ENCODE measurements at regions not wholly inside any gene's neighbourhood (a gene's known extent, or its start where the extent isn't known, plus 50 kb on each side); places are given as distances from the start of the nearest gene placed in this dataset.

GRCh38 chr5:15346738-15347137, 153.2 kb upstream of the FBXL7 start:
- DNase-seq (ENCODE audit: extremely low spot score), result no peak
- WGBS, result 84% methylated on average over 5 of the region's 5 CpGs
- H3K27ac ChIP-seq (ENCODE audit: low read depth), result no peak overlapping the region
- no peak overlapping the region for H3K4me3 ChIP-seq (ENCODE audit: low read depth, low read length)
- peaks cover 1% of the 10 kb centered on the region for H3K36me3 ChIP-seq (ENCODE audit: insufficient read depth)
- no peaks in the 10 kb centered on the region for H3K4me1 ChIP-seq (ENCODE audit: insufficient read depth)

- Histone ChIP-seq H3K4me1 (ENCODE audit: insufficient read depth) (no peaks in the 10 kb centered on the region), H3K4me3 (ENCODE audit: low read depth, low read length) (no peak overlapping the region), H3K36me3 (ENCODE audit: insufficient read depth) (no peaks in the 10 kb centered on the region), H3K27ac (ENCODE audit: low read depth) (no peak overlapping the region)
- no peak for DNase-seq (ENCODE audit: extremely low spot score)
- WGBS, result 86% methylated on average over 2 of the region's 2 CpGs
Observed at GRCh38 chr5:15344954-15345353, 155.0 kb upstream of the FBXL7 start.

- Histone ChIP-seq H3K27ac (ENCODE audit: low read depth) (no peak overlapping the region), H3K4me3 (ENCODE audit: low read depth, low read length) (no peak overlapping the region), H3K36me3 (ENCODE audit: insufficient read depth) (no peaks in the 10 kb centered on the region), H3K4me1 (ENCODE audit: insufficient read depth) (no peaks in the 10 kb centered on the region)
- WGBS, result 62% methylated on average over 1 of the region's 1 CpG
- DNase-seq (ENCODE audit: extremely low spot score), result no peak
Observed at GRCh38 chr5:15338546-15338945, 161.4 kb upstream of the FBXL7 start.

GRCh38 chr5:15334551-15335266, 165.3 kb upstream of the FBXL7 start:
- no peak for DNase-seq (ENCODE audit: extremely low spot score)
- Histone ChIP-seq H3K36me3 (ENCODE audit: insufficient read depth) (no peaks in the 10 kb centered on the region), H3K4me3 (ENCODE audit: low read depth, low read length) (no peak overlapping the region), H3K4me1 (ENCODE audit: insufficient read depth) (no peaks in the 10 kb centered on the region), H3K27ac (ENCODE audit: low read depth) (no peak overlapping the region)
- WGBS, result 92% methylated on average over 4 of the region's 4 CpGs

DNA sequence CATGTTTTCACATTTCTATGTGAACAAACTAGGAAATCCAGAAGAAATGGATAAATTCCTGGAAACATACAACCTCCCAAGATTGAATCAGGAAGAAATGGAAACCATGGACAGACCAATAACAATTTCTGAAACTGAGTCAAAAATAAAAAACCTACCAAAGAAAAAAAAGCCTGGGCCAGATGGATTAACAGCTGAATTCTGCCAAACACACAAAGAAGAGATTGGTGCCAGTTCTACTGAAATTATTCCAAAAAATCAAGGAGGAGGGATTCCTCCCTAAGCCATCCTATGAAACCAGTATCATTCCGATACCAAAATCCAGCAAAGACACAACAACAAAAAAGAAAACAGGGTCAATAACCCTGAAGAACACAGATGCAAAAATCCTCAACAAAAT, 166.9 kb upstream of the FBXL7 start:
- Histone ChIP-seq H3K27ac (ENCODE audit: low read depth) (no peak overlapping the region), H3K36me3 (ENCODE audit: insufficient read depth) (no peaks in the 10 kb centered on the region), H3K4me3 (ENCODE audit: low read depth, low read length) (no peak overlapping the region), H3K4me1 (ENCODE audit: insufficient read depth) (no peaks in the 10 kb centered on the region)
- no peak for DNase-seq (ENCODE audit: extremely low spot score)
- 97% methylated on average over 1 of the region's 1 CpG for whole genome bisulfite sequencing

DNA sequence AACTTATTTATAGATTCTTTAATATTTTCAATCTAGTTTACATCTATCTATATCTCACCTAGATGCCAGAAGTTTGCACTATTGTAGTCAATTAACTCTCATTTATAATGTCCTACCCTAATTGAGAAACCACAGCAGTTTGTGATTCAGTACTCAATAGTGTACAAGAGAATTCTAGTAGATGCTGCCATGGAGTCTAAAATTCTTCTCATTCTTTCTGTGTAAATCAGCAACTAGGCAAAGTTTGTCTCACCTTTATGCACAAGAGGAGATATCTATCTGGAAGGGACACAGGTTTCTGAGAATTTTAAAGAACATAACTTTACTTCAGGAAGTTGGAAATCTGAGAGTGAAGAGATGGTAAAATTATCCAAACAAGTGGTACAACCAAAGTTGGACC, 173.0 kb upstream of the FBXL7 start:
- Histone ChIP-seq H3K4me3 (ENCODE audit: low read depth, low read length) (no peak overlapping the region), H3K4me1 (ENCODE audit: insufficient read depth) (no peaks in the 10 kb centered on the region), H3K36me3 (ENCODE audit: insufficient read depth) (no peaks in the 10 kb centered on the region), H3K27ac (ENCODE audit: low read depth) (no peak overlapping the region)
- DNase-seq (ENCODE audit: extremely low spot score), result no peak

DNA sequence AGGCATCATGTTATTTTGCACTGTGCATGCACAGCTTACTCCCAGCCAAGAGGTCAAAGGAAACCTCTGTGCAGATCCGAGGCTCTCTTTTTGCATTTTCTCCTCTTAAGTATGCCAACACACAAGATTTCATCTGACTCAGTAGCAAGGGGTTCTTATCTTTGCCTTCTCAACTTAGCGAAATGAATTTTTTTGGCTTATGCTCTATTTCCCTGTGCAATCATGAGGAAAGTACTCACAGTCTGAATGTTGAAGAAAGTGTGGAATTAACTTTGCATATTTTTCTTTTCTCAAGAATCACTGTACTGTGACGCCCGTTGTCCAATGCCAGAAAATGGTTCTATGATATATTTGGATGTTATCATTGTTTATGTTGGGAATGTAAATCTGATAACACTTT, 173.5 kb upstream of the FBXL7 start:
- DNase-seq (ENCODE audit: extremely low spot score), result no peak
- Histone ChIP-seq H3K4me1 (ENCODE audit: insufficient read depth) (no peaks in the 10 kb centered on the region), H3K27ac (ENCODE audit: low read depth) (no peak overlapping the region), H3K4me3 (ENCODE audit: low read depth, low read length) (no peak overlapping the region), H3K36me3 (ENCODE audit: insufficient read depth) (no peaks in the 10 kb centered on the region)
- 40% methylated on average over 4 of the region's 4 CpGs for WGBS

DNA sequence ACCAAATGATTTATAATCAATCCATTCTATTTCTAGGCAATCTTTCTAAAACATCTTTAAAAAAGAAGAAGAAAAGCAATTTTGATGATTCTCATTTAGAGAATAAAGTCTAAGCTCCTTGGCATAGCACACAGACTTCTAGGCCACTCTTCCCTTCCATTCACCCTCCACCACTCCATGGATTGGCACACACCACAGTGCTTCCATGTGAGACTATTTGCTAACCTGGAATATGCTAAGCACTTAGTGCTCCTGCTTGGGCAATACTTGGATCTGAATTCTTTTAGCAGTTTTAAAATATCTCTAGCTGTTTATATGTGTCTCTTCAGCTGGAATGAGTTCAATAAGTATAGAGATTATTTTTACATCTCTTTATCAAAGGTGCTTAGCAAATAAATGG, 177.6 kb upstream of the FBXL7 start:
- Histone ChIP-seq H3K36me3 (ENCODE audit: insufficient read depth) (no peaks in the 10 kb centered on the region), H3K4me1 (ENCODE audit: insufficient read depth) (no peaks in the 10 kb centered on the region), H3K27ac (ENCODE audit: low read depth) (no peak overlapping the region), H3K4me3 (ENCODE audit: low read depth, low read length) (no peak overlapping the region)
- DNase-seq (ENCODE audit: extremely low spot score), result no peak

- 77% methylated on average over 3 of the region's 3 CpGs for WGBS
Observed at GRCh38 chr5:15321776-15322175, 178.2 kb upstream of the FBXL7 start.

GRCh38 chr5:15320871-15321270, 179.1 kb upstream of the FBXL7 start:
- no peaks in the 10 kb centered on the region for H3K4me1 ChIP-seq (ENCODE audit: insufficient read depth)
- H3K27ac ChIP-seq (ENCODE audit: low read depth), result no peak overlapping the region
- WGBS, result 67% methylated on average over 1 of the region's 1 CpG
- no peak for DNase-seq (ENCODE audit: extremely low spot score)
- no peaks in the 10 kb centered on the region for H3K36me3 ChIP-seq (ENCODE audit: insufficient read depth)
- no peak overlapping the region for H3K4me3 ChIP-seq (ENCODE audit: low read depth, low read length)

More at GRCh38 chr5:15321776-15322175, 178.2 kb upstream of the FBXL7 start:
- Histone ChIP-seq H3K36me3 (ENCODE audit: insufficient read depth) (no peaks in the 10 kb centered on the region), H3K27ac (ENCODE audit: low read depth) (no peak overlapping the region), H3K4me3 (ENCODE audit: low read depth, low read length) (no peak overlapping the region), H3K4me1 (ENCODE audit: insufficient read depth) (no peaks in the 10 kb centered on the region)
- no peak for DNase-seq (ENCODE audit: extremely low spot score)

- Histone ChIP-seq H3K36me3 (ENCODE audit: insufficient read depth) (no peaks in the 10 kb centered on the region), H3K27ac (ENCODE audit: low read depth) (no peak overlapping the region), H3K4me1 (ENCODE audit: insufficient read depth) (no peaks in the 10 kb centered on the region), H3K4me3 (ENCODE audit: low read depth, low read length) (no peak overlapping the region)
- 76% methylated on average over 2 of the region's 2 CpGs for WGBS
- DNase-seq (ENCODE audit: extremely low spot score), result no peak
Observed at GRCh38 chr5:15304914-15305834, 194.8 kb upstream of the FBXL7 start.

DNA sequence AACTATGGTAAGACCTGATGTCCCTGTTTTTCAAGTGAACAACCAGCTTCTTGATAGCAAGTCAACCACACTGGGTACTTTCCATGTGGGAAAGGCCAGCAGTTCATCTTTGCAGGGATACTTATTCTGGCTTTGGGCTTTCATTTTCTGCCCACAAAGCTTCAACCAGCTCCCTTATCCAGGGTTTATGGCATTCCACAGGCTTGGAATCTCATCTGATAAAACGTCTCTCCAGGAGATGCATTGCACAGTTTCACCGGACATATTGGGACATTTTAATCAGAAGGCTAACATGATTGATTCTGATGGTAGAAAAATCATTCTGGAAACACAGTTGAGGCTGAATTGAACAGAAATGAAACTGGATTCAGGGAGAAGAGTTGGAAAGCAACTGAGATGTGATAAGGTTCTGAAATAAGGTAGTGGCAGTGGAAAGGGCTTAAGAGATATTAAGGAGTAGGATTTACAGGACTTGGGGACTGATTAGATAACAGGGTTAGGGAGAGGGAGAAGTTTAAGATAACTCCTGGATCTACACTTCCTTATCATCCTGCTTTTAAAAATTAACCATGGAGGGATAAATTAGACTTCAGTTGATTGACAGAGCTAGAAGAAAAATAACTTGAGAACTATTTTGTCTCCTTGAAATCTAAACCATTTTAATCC, 195.8 kb upstream of the FBXL7 start:
- WGBS, result 32% methylated on average over 2 of the region's 2 CpGs
- Histone ChIP-seq H3K36me3 (ENCODE audit: insufficient read depth) (no peaks in the 10 kb centered on the region), H3K4me3 (ENCODE audit: low read depth, low read length) (no peak overlapping the region), H3K4me1 (ENCODE audit: insufficient read depth) (no peaks in the 10 kb centered on the region), H3K27ac (ENCODE audit: low read depth) (no peak overlapping the region)
- DNase-seq (ENCODE audit: extremely low spot score), result no peak

DNA sequence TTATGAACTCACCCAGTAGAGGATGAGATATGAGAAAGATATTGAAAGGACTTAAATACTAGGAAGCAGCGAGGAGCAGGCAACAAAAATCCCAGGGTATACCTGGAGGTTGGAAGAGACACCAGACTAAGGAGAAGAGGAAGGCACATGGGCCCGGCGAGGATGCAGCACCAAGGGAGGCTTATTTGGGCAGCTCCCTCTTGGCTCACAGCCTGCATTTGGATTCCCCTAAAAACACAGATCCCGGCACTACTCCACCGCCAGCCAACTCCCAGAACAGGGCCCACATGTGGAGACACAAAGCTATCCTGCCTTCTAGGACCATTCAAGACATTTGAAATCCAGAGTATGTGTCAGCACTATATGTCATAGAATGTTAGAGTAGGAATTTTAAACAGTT, 199.8 kb upstream of the FBXL7 start:
- Histone ChIP-seq H3K36me3 (ENCODE audit: insufficient read depth) (no peaks in the 10 kb centered on the region), H3K4me1 (ENCODE audit: insufficient read depth) (no peaks in the 10 kb centered on the region), H3K27ac (ENCODE audit: low read depth) (no peak overlapping the region), H3K4me3 (ENCODE audit: low read depth, low read length) (no peak overlapping the region)
- no peak for DNase-seq (ENCODE audit: extremely low spot score)
- WGBS, result 91% methylated on average over 5 of the region's 5 CpGs

- no peak for DNase-seq (ENCODE audit: extremely low spot score)
- Histone ChIP-seq H3K4me1 (ENCODE audit: insufficient read depth) (no peaks in the 10 kb centered on the region), H3K36me3 (ENCODE audit: insufficient read depth) (no peaks in the 10 kb centered on the region), H3K27ac (ENCODE audit: low read depth) (no peak overlapping the region), H3K4me3 (ENCODE audit: low read depth, low read length) (no peak overlapping the region)
- WGBS, result 78% methylated on average over 6 of the region's 6 CpGs
Observed at GRCh38 chr5:15290953-15291352, 209.0 kb upstream of the FBXL7 start.
